Cardiac fibroblast (primary cell): ENCODE measurements at regions not wholly inside any gene's neighbourhood (a gene's known extent, or its start where the extent isn't known, plus 50 kb on each side); places are given as distances from the start of the nearest gene placed in this dataset.
"Not testable (repeated sequence)": the region's sequence is repeated elsewhere in the genome, so short reads cannot be mapped to it uniquely, and the experiment has no call there.

ENCODE experiments used
- DNase-seq, 2 donors: peaks; one replicate each; pipeline versions ENCODE4 v3.0.0 to v3.0.0-alpha.2; 2010; ENCODE audit warnings: low read depth in 2 of 2
- H3K4me3 ChIP-seq, 2 donors: replicated peaks in 1 of 2; 1 replicate in 1 of 2; 2 replicates in 1 of 2; pipeline ENCODE4 v1.5.1; 2011; ENCODE audit warnings: low read depth in 2 of 2, low read length in 2 of 2, mild to moderate bottlenecking in 2 of 2, moderate library complexity in 1 of 2
- CTCF ChIP-seq: IDR thresholded peaks from one replicate; pipeline ENCODE4 v1.5.1; 2011; ENCODE audit warnings: low read depth, mild to moderate bottlenecking, low read length, inconsistent platforms

DNA sequence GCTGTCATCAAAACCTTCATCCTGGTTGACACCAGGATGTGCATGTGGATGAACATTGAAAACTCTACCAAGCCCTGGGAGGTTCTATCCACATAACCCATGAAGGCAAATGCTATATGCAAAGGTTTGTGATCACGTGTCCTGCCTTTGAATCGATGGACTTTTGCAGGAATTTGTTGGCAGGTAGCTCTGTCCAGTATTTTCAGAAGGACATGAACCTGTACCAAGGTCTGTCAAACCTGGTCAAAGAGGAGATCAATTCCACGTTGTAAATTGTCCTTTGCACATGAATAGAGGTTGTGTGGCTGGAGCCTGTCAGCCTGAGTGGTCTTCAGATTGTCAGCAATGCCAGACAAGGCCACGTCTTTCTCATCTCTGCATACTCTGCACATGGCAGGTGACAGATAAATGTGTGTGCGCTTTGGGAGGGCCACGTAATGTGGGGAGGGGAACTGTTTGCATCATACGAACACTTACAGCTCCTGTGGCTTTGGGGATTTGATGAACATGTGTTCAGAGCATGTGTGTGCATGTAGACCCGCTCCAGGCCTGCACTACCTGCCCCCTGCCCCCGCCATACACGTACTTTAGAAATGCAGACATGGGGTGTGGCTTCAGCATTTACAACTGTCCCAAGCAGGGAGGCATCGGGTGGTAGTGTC, 169.1 kb downstream of the ERMARD start:
- no peak overlapping the region for H3K4me3 ChIP-seq
- no peak for DNase-seq
- TF ChIP-seq CTCF: no peak

DNA sequence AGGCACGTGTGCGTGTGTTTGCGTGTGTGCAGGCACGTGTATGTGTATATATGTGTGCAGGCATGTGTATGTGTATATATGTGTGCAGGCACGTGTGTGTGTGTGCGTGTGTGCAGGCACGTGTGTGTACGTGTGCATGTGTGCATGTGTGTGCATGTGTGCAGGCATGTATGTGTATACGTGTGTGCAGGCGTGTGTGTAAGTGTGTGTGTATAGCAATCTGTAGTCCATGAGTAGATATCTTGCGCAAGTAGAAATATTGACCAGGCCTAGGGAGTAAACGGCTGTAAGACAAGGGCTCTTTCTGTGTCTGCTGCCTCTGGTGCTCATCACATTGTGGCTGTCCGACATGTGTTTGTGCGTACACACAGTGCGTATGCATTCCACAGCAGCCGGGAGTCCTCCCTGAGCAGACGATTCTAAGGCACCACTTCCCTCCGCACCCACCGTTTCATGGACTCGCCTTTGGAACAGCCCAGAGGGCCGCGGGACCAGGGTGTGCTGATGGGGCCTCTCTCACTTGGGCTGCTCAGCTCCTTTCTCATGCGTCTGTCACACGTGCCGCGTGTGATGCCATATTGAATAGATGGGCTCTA, 167.6 kb downstream of the ERMARD start:
- H3K4me3 ChIP-seq: no peak overlapping the region
- no peak for TF ChIP-seq CTCF
- DNase-seq: no peak

- H3K4me3 ChIP-seq: no peak overlapping the region
- DNase-seq: no peak
- TF ChIP-seq CTCF: no peak
Observed at GRCh38 chr6:169918239-169918953, 167.0 kb downstream of the ERMARD start.

DNA sequence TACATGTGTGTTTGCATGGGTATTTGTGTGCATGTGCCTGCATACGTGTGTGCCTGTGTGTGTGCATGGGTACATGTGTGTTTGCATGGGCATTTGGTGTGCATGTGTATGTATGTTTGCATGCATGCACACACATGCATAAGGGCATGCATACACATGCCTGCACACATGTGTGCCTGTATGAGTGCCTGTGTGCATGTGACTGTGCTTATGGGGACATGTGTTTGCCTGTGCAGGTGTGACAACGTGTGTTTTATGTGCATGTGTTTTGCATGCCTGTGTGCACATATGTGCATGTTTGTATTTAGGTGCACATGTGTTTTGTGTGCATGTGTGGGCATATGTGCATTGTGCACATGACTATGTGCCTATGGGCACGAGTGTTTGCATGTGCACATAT, 165.7 kb downstream of the ERMARD start:
- DNase-seq: no peak
- TF ChIP-seq CTCF: no peak
- no peak overlapping the region for H3K4me3 ChIP-seq

GRCh38 chr6:169915769-169916550, 164.5 kb downstream of the ERMARD start:
- DNase-seq: no peak
- no peak overlapping the region for H3K4me3 ChIP-seq
- TF ChIP-seq CTCF: no peak

GRCh38 chr6:169913745-169914144, 162.3 kb downstream of the ERMARD start:
- DNase-seq: not testable (repeated sequence)

More at GRCh38 chr6:169913745-169914144, 162.3 kb downstream of the ERMARD start:
- not testable (repeated sequence) for H3K4me3 ChIP-seq
